Ascending aorta (tissue), 2 donors: ENCODE measurements at regions not wholly inside any gene's neighbourhood (a gene's known extent, or its start where the extent isn't known, plus 50 kb on each side); places are given as distances from the start of the nearest gene placed in this dataset.
"Not testable (repeated sequence)": the region's sequence is repeated elsewhere in the genome, so short reads cannot be mapped to it uniquely, and the experiment has no call there.

Experiments used
- DNase-seq, 2 donors: peaks; one replicate each; pipeline ENCODE4 v3.0.0-alpha.2; 2019; ENCODE audit warnings: low spot score in 2 of 2
- H3K27ac ChIP-seq, 2 donors: fragments of 200-600 bp; sonication (generic); one replicate each; pipeline ENCODE4 v1.5.1; 2016 to 2017; ENCODE audit warnings: mild to moderate bottlenecking in 1 of 2
- H3K27me3 ChIP-seq: fragments of 200-600 bp; sonication (generic); one replicate; pipeline ENCODE4 v1.5.1; 2017
- H3K36me3 ChIP-seq, 2 donors: fragments of 200-600 bp; sonication (generic); one replicate each; pipeline ENCODE4 v1.5.1; 2016
- H3K4me1 ChIP-seq, 2 donors: fragments of 200-600 bp; sonication (generic); one replicate each; pipeline ENCODE4 v1.5.1; 2016 to 2017; ENCODE audit warnings: mild to moderate bottlenecking in 1 of 2
- H3K4me3 ChIP-seq, 2 donors: fragments of 200-600 bp; sonication (generic); one replicate each; pipeline ENCODE4 v1.5.1; 2016 to 2017; ENCODE audit warnings: mild to moderate bottlenecking in 1 of 2
- H3K9me3 ChIP-seq, 2 donors: fragments of 200-600 bp; sonication (generic); one replicate each; pipeline ENCODE4 v1.5.1; 2016
- CTCF ChIP-seq, 3 experiments: fragments of 200-600 bp in 2 of 3; fragments of 450-650 bp in 1 of 3; sonication (generic) in 2 of 3; IDR thresholded peaks; one replicate each; pipeline ENCODE4 v1.5.1; 2016 to 2019; ENCODE audit warnings: antibody characterized with exemption in 3 of 3, mild to moderate bottlenecking in 1 of 3, moderate library complexity in 1 of 3
- intact Hi-C: fragments of 100-400 bp; cut with DNase I; formaldehyde crosslinking; loops from one replicate; pipeline ENCODE4 v1.15.1; 2023

GRCh38 chr3:13138833-13139145, 65.6 kb upstream of the IQSEC1 start:
- TF ChIP-seq CTCF (IDR thresholded peaks at IDR 0.05): no peak
- Histone ChIP-seq H3K4me1 (no peaks in the 10 kb centered on the region), H3K9me3 (no peaks in the 10 kb centered on the region), H3K27me3 (no peaks in the 10 kb centered on the region), H3K36me3 (no peaks in the 10 kb centered on the region), H3K4me3 (no peak overlapping the region), H3K27ac (no peak overlapping the region)
- intact Hi-C loops: no loop called here
- peak in 1 of 2 donors; percentile 37 for DNase-seq

- peak in 1 of 2 donors; percentile 47 for DNase-seq
- no peak for TF ChIP-seq CTCF (IDR thresholded peaks at IDR 0.05)
- Histone ChIP-seq H3K27ac (no peak overlapping the region), H3K36me3 (no peaks in the 10 kb centered on the region), H3K9me3 (no peaks in the 10 kb centered on the region), H3K4me3 (no peak overlapping the region), H3K27me3 (no peaks in the 10 kb centered on the region), H3K4me1 (no peaks in the 10 kb centered on the region)
- intact Hi-C loops: no loop called here
Measured at GRCh38 chr3:13137941-13138832, 65.0 kb upstream of the IQSEC1 start.

GRCh38 chr3:13136848-13137247, 63.6 kb upstream of the IQSEC1 start:
- intact Hi-C loops, H3K36me3 ChIP-seq, DNase-seq, H3K27me3 ChIP-seq, H3K4me1 ChIP-seq, H3K27ac ChIP-seq, H3K4me3 ChIP-seq, H3K9me3 ChIP-seq: not testable (repeated sequence)

- DNase-seq: no peak
- intact Hi-C loops: no loop called here
- Histone ChIP-seq H3K4me3 (no peak overlapping the region), H3K4me1 (no peaks in the 10 kb centered on the region), H3K9me3 (no peaks in the 10 kb centered on the region), H3K36me3 (no peaks in the 10 kb centered on the region), H3K27ac (no peak overlapping the region), H3K27me3 (no peaks in the 10 kb centered on the region)
- TF ChIP-seq CTCF (IDR thresholded peaks at IDR 0.05): no peak
Measured at GRCh38 chr3:13136426-13136825, 63.2 kb upstream of the IQSEC1 start.

- no peak overlapping the region for H3K4me3 ChIP-seq
- no peaks in the 10 kb centered on the region for H3K9me3 ChIP-seq
- peak in 1 of 2 donors; percentile 42 for DNase-seq
- no peaks in the 10 kb centered on the region for H3K4me1 ChIP-seq
- no peaks in the 10 kb centered on the region for H3K27me3 ChIP-seq
- H3K27ac ChIP-seq: no peak overlapping the region
- H3K36me3 ChIP-seq: no peaks in the 10 kb centered on the region
- TF ChIP-seq CTCF (IDR thresholded peaks at IDR 0.05): no peak
- intact Hi-C loops: no loop called here
Measured at GRCh38 chr3:13135811-13136321, 62.6 kb upstream of the IQSEC1 start.

- no peaks in the 10 kb centered on the region for H3K4me1 ChIP-seq
- no peak overlapping the region for H3K27ac ChIP-seq
- H3K36me3 ChIP-seq: no peaks in the 10 kb centered on the region
- no peak overlapping the region for H3K4me3 ChIP-seq
- no peaks in the 10 kb centered on the region for H3K9me3 ChIP-seq
- intact Hi-C loops: no loop called here
- no peak for TF ChIP-seq CTCF (IDR thresholded peaks at IDR 0.05)
- H3K27me3 ChIP-seq: no peaks in the 10 kb centered on the region
- DNase-seq: peak in 1 of 2 donors; percentile 54
Measured at GRCh38 chr3:13135251-13135810, 62.1 kb upstream of the IQSEC1 start.
